ENCODE measurements at regions not wholly inside any gene's neighbourhood (a gene's known extent, or its start where the extent isn't known, plus 50 kb on each side); places are given as distances from the start of the nearest gene placed in this dataset.
"Not testable (repeated sequence)": the region's sequence is repeated elsewhere in the genome, so short reads cannot be mapped to it uniquely, and the experiment has no call there.

DNA sequence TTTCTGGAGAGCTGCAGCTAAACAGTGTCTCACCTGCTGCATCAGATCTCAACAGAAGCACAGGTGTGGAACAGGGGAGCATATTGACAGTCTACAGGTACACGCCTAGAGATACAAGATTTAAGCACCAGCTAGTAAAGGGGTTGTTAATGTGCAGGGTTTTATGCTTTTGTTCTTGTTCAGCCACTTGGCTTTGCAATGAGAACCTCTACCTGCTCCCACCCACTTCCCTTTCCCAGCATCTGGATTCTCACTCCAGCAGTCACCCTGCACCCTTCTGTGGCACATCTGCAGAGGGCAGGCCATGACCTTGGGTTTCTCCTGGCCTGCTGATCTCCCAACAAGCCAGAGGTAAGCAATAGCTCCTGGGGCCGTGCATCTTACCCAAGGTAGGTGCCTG, 446.6 kb downstream of the BUD13 start:
- POLR2A ChIA-PET, result no interaction called here
- TF ChIP-seq, protein P1, sequence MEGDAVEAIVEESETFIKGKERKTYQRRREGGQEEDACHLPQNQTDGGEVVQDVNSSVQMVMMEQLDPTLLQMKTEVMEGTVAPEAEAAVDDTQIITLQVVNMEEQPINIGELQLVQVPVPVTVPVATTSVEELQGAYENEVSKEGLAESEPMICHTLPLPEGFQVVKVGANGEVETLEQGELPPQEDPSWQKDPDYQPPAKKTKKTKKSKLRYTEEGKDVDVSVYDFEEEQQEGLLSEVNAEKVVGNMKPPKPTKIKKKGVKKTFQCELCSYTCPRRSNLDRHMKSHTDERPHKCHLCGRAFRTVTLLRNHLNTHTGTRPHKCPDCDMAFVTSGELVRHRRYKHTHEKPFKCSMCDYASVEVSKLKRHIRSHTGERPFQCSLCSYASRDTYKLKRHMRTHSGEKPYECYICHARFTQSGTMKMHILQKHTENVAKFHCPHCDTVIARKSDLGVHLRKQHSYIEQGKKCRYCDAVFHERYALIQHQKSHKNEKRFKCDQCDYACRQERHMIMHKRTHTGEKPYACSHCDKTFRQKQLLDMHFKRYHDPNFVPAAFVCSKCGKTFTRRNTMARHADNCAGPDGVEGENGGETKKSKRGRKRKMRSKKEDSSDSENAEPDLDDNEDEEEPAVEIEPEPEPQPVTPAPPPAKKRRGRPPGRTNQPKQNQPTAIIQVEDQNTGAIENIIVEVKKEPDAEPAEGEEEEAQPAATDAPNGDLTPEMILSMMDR (IDR thresholded peaks at IDR 0.05; ENCODE audit: control extremely low read depth, extremely low read depth, low read depth, missing control alignments), result no peak
- no peak for DNase-seq (ENCODE audit: extremely low spot score)
- CTCF ChIA-PET, result no interaction called here

DNA sequence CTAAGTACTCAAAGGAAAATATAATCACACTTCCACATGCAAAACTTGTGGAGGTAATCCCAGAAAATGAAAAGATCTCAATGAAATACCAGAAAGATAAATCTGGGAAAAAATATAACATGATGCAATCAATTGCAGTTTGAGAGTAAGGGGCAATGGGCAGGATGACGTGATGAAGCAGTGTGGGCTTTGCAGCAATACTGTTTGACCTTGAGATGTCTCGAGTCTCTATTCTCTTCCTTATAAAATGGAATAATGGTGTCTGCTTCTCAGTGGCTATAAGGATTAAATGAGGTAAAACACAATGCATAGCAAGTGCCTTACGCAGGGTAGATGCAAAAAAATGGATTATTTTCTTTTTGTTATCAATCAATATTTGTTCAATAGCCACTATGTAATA, 447.5 kb downstream of the BUD13 start:
- ChIA-PET CTCF (no interaction called here), POLR2A (no interaction called here)
- no peak for DNase-seq (ENCODE audit: extremely low spot score)
- TF ChIP-seq, protein P1 (IDR thresholded peaks at IDR 0.05; ENCODE audit: control extremely low read depth, extremely low read depth, low read depth, missing control alignments), result no peak

DNA sequence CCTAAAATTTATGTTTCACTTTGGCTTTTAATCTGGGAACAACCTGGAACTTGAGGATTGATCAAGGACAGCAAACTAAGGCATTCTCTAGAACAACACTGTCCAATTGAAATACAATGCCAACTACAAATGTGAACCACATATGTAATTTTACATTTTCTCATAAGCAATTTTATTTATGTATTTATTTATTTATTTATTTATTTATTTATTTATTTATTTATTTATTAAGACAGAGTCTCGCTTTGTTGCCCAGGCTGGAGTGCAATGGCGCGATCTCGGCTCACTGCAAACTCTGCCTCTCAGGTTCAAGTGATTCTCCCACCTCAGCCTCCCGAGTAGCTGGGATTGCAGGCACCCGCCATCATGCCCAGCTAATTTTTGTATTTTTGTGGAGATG, 448.7 kb downstream of the BUD13 start:
- CTCF ChIA-PET; DNase-seq (ENCODE audit: extremely low spot score); POLR2A ChIA-PET: not testable (repeated sequence)

DNA sequence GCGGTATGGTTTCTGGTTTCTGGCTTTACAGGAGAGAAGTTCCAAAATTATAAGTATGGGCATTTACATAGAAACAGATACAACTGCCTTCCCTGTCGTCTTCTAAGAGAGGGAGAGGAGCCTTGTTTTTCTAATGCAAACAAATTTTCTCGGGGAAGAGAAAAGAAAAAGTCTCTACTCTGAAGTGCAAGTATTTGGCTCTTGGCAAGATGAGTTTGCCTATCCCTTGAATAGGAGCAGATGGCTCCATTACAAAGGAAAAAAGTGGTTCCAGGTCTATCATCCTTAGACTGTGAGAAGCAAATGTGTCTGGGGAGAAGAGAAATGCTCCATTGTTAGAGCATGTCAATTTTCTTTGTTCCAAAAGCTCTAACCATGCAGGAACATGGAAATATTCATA, 455.6 kb downstream of the BUD13 start:
- POLR2A ChIA-PET, result no interaction called here

DNA sequence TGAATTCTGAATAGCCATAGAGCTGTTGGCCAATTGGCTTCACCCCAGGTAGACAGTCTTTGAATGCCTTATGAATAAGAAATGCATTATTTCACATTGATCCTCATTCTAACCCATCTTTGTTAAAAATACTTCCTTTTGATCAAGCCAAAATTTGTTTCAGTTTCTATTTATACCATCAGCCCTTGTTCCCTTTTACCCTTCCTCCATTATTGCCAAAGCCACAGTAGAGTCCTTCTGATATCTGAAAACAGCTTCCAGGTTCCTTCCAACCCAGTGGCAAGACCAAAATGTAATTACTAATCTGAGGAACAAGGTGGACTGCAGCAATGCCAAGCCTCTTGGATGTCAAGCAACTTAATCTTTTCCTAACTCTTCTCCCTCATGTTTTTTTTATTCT, 458.8 kb downstream of the BUD13 start:
- ChIA-PET CTCF (no interaction called here), POLR2A (no interaction called here)
- no peak for DNase-seq (ENCODE audit: extremely low spot score)
- TF ChIP-seq, protein P1 (IDR thresholded peaks at IDR 0.05; ENCODE audit: control extremely low read depth, extremely low read depth, low read depth, missing control alignments), result no peak

More for the DNA sequence above, 455.6 kb downstream of the BUD13 start:
- CTCF ChIA-PET, result no interaction called here
- no peak for DNase-seq (ENCODE audit: extremely low spot score)
- TF ChIP-seq, protein P1 (IDR thresholded peaks at IDR 0.05; ENCODE audit: control extremely low read depth, extremely low read depth, low read depth, missing control alignments), result no peak

DNA sequence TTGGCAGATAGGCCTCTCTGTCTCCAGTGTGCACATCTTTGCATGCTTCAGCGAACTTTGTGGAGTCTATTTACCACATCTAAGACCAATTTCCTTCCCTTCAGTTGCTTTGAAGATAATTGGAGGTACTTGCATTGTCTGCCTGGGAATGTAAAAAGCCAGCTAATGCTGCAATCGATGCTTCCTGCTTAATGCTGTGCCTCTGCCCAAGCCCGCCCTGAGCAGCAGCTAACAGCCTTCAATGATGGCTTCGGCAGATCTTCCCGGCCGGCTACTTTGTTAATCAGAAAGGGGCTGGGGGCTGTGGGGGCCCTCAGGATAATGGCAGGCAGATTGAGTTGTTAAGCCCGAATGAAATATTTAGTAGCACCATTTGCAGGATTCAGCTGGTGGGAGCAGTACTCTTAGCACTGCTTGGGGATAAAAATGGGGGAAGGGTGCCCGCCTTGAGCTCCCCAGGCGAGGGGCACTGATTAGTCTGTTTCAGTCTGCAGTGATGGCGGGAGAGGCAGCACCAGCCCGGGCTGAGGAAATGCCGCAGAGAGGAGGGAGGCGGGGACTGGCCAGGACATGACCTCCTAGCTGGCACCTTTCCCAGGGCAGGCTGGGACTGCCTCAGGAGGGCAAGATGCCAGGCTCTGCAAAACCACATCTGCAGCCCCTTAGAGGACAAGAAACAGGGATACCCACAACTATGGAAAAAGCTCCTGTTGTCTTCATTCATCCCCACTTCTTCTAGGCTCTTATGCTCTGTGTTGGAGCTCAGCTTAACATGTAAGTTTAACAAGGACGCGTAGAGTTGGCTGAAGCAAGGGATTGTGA, 460.0 kb downstream of the BUD13 start:
- ChIA-PET CTCF (no interaction called here), POLR2A (no interaction called here)
- DNase-seq (ENCODE audit: extremely low spot score), result no peak

DNA sequence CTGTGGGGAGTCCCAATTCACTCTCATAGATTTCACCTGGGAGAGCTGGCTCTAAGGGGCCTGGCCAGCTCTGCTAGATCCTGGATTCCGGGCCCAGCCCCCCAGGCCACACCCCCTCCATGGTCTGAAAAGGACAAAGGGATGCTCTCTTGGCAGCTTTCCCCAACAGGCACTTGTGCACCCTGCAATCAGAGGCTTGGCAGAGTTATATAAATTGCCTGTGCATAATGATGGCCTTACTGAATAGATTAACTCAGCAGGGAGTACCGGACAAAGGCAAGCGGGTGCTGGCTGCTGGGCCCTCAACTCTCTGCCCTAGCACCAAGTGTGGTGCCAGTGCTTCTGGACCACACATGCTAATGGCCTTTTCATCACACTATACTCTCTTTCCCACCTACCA, 461.6 kb downstream of the BUD13 start:
- CTCF ChIA-PET, result no interaction called here
- DNase-seq (ENCODE audit: extremely low spot score), result no peak
- TF ChIP-seq, protein P1 (IDR thresholded peaks at IDR 0.05; ENCODE audit: control extremely low read depth, extremely low read depth, low read depth, missing control alignments), result no peak
- POLR2A ChIA-PET, result no interaction called here

More for the DNA sequence above, 460.0 kb downstream of the BUD13 start:
- TF ChIP-seq, protein P1 (IDR thresholded peaks at IDR 0.05; ENCODE audit: control extremely low read depth, extremely low read depth, low read depth, missing control alignments), result no peak

Measured in GM10248 (cell line).